Neutrophil (primary cell): ENCODE measurements at regions not wholly inside any gene's neighbourhood (a gene's known extent, or its start where the extent isn't known, plus 50 kb on each side); places are given as distances from the start of the nearest gene placed in this dataset.

ENCODE experiments used
- H3K27ac ChIP-seq: fragments of 200-600 bp; sonication (generic); 2 replicates; pipeline ENCODE4 v1.5.1; 2016; ENCODE audit warnings: mild to moderate bottlenecking, moderate library complexity
- H3K27me3 ChIP-seq: fragments of 200-600 bp; sonication (generic); 2 replicates; pipeline ENCODE4 v1.6.0; 2016; ENCODE audit warnings: mild to moderate bottlenecking
- H3K36me3 ChIP-seq: fragments of 200-600 bp; sonication (generic); 2 replicates; pipeline ENCODE4 v1.5.1; 2017
- H3K4me1 ChIP-seq, 2 experiments: fragments of 200-600 bp in 1 of 2; sonication (generic) in 1 of 2; 1 replicate in 1 of 2; 2 replicates in 1 of 2; pipeline versions ENCODE4 v1.5.1 to v1.6.1; 2013 to 2016; ENCODE audit warnings: low read depth in 1 of 2, low read length in 1 of 2, mild to moderate bottlenecking in 1 of 2, moderate library complexity in 1 of 2; ENCODE audit not compliant: control insufficient read depth in 1 of 2, insufficient read depth in 1 of 2
- H3K4me3 ChIP-seq, 2 experiments: fragments of 200-600 bp in 1 of 2; sonication (generic) in 1 of 2; 1 replicate in 1 of 2; 2 replicates in 1 of 2; pipeline ENCODE4 v1.5.1; 2013 to 2016; ENCODE audit warnings: low read depth in 1 of 2, low read length in 1 of 2, mild to moderate bottlenecking in 1 of 2, moderate library complexity in 1 of 2
- H3K9me3 ChIP-seq: fragments of 200-600 bp; sonication (generic); 2 replicates; pipeline ENCODE4 v1.5.1; 2016
- CTCF ChIP-seq: fragments of 200-600 bp; sonication (generic); IDR thresholded peaks from 2 replicates; pipeline ENCODE4 v1.5.1; 2016; ENCODE audit warnings: antibody characterized with exemption

- no peaks in the 10 kb centered on the region for H3K4me1 ChIP-seq
- no peak overlapping the region for H3K4me3 ChIP-seq
- H3K27ac ChIP-seq = no peak overlapping the region
- no peaks in the 10 kb centered on the region for H3K27me3 ChIP-seq
- no peak for TF ChIP-seq CTCF
- H3K36me3 ChIP-seq = no peaks in the 10 kb centered on the region
- no peaks in the 10 kb centered on the region for H3K9me3 ChIP-seq
These were observed 437.4 kb downstream of the PIK3C3 start for GRCh38 chr18:42392416-42392815.

- H3K36me3 ChIP-seq = no peaks in the 10 kb centered on the region
- TF ChIP-seq CTCF = no peak
- no peak overlapping the region for H3K27ac ChIP-seq
- H3K4me1 ChIP-seq = no peaks in the 10 kb centered on the region
- no peak overlapping the region for H3K4me3 ChIP-seq
- H3K9me3 ChIP-seq = no peaks in the 10 kb centered on the region
- H3K27me3 ChIP-seq = no peaks in the 10 kb centered on the region
These were observed 437.9 kb downstream of the PIK3C3 start for GRCh38 chr18:42392926-42393325.

DNA sequence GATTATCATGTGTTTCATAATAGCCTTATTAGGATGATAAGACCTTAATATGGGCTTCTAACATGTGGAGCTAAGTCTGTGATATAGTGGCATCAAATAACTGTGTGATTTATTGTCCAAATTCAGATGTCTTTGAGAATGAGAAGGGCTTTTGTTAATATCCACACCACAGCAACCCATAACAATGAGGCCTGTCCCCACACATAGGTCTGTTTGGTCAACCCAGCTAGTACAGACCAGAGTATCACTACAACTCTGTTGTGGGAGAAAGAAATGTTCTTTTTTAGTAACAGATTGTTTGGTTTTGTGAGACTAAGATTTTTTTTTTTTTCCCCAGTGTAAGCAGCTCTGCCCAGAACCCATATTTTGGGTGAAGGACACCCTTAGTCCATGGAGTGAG is 439.2 kb downstream of the PIK3C3 start:
- H3K27ac ChIP-seq = no peak overlapping the region
- H3K9me3 ChIP-seq = no peaks in the 10 kb centered on the region
- H3K36me3 ChIP-seq = no peaks in the 10 kb centered on the region
- no peak overlapping the region for H3K4me3 ChIP-seq
- no peaks in the 10 kb centered on the region for H3K4me1 ChIP-seq
- TF ChIP-seq CTCF = no peak
- no peaks in the 10 kb centered on the region for H3K27me3 ChIP-seq

GRCh38 chr18:42401131-42401673 is 446.2 kb downstream of the PIK3C3 start:
- Histone ChIP-seq H3K4me3 (no peak overlapping the region), H3K9me3 (no peaks in the 10 kb centered on the region), H3K4me1 (no peaks in the 10 kb centered on the region), H3K36me3 (no peaks in the 10 kb centered on the region), H3K27me3 (no peaks in the 10 kb centered on the region), H3K27ac (no peak overlapping the region)
- TF ChIP-seq CTCF = no peak

GRCh38 chr18:42404151-42404550 is 449.1 kb downstream of the PIK3C3 start:
- H3K27me3 ChIP-seq = no peaks in the 10 kb centered on the region
- no peak overlapping the region for H3K4me3 ChIP-seq
- H3K9me3 ChIP-seq = no peaks in the 10 kb centered on the region
- H3K27ac ChIP-seq = no peak overlapping the region
- no peak for TF ChIP-seq CTCF
- no peaks in the 10 kb centered on the region for H3K4me1 ChIP-seq
- no peaks in the 10 kb centered on the region for H3K36me3 ChIP-seq

GRCh38 chr18:42409005-42409404 is 454.0 kb downstream of the PIK3C3 start:
- no peaks in the 10 kb centered on the region for H3K9me3 ChIP-seq
- H3K27ac ChIP-seq = no peak overlapping the region
- TF ChIP-seq CTCF = no peak
- no peaks in the 10 kb centered on the region for H3K27me3 ChIP-seq
- no peak overlapping the region for H3K4me3 ChIP-seq
- no peaks in the 10 kb centered on the region for H3K36me3 ChIP-seq
- H3K4me1 ChIP-seq = no peaks in the 10 kb centered on the region
